Right atrium auricular region (tissue), 2 donors: ENCODE measurements at regions not wholly inside any gene's neighbourhood (a gene's known extent, or its start where the extent isn't known, plus 50 kb on each side); places are given as distances from the start of the nearest gene placed in this dataset.

Source experiments
- DNase-seq: peaks from one replicate; pipeline ENCODE4 v3.0.0-alpha.2; 2019; ENCODE audit warnings: low spot score
- H3K27ac ChIP-seq, 2 donors: fragments of 200-600 bp; sonication (generic); 1 replicate in 1 of 2; 2 replicates in 1 of 2; pipeline ENCODE4 v1.5.1; 2016 to 2019
- H3K27me3 ChIP-seq, 2 donors: fragments of 200-600 bp; sonication (generic); one replicate each; pipeline versions ENCODE4 v1.5.1 to v1.6.0; 2017 to 2019
- H3K36me3 ChIP-seq: fragments of 200-600 bp; sonication (generic); one replicate; pipeline ENCODE4 v1.5.1; 2016
- H3K4me1 ChIP-seq, 2 donors: fragments of 200-600 bp; sonication (generic); one replicate each; pipeline versions ENCODE4 v1.5.1 to v1.6.0; 2017 to 2019
- H3K4me3 ChIP-seq, 2 donors: fragments of 200-600 bp; sonication (generic); 1 replicate in 1 of 2; 2 replicates in 1 of 2; pipeline ENCODE4 v1.5.1; 2017 to 2019; ENCODE audit warnings: mild to moderate bottlenecking in 1 of 2, moderate library complexity in 1 of 2
- H3K9me3 ChIP-seq, 2 donors: fragments of 200-600 bp; sonication (generic); one replicate each; pipeline ENCODE4 v1.5.1; 2019
- CTCF ChIP-seq, 2 donors: fragments of 200-600 bp; sonication (generic); IDR thresholded peaks; one replicate each; pipeline ENCODE4 v1.5.1; 2019; ENCODE audit warnings: antibody characterized with exemption in 2 of 2

- no peak for TF ChIP-seq CTCF (IDR thresholded peaks at IDR 0.05)
- Histone ChIP-seq H3K36me3 (no peaks in the 10 kb centered on the region), H3K27ac (no peak overlapping the region), H3K27me3 (no peaks in the 10 kb centered on the region), H3K4me1 (no peaks in the 10 kb centered on the region), H3K9me3 (peaks cover 0 to 5% of the 10 kb centered on the region in 2 donors), H3K4me3 (no peak overlapping the region)
- no peak for DNase-seq
Measured at GRCh38 chr7:46357851-46358250, 436.8 kb upstream of the IGFBP3 start.

- DNase-seq: no peak
- peaks cover 0 to 5% of the 10 kb centered on the region in 2 donors for H3K9me3 ChIP-seq
- H3K4me3 ChIP-seq: no peak overlapping the region
- TF ChIP-seq CTCF (IDR thresholded peaks at IDR 0.05): no peak
- H3K4me1 ChIP-seq: no peaks in the 10 kb centered on the region
- H3K27ac ChIP-seq: no peak overlapping the region
- H3K36me3 ChIP-seq: no peaks in the 10 kb centered on the region
- no peaks in the 10 kb centered on the region for H3K27me3 ChIP-seq
Measured at GRCh38 chr7:46357290-46357689, 436.2 kb upstream of the IGFBP3 start.

- no peak for TF ChIP-seq CTCF (IDR thresholded peaks at IDR 0.05)
- no peaks in the 10 kb centered on the region for H3K36me3 ChIP-seq
- no peak overlapping the region for H3K4me3 ChIP-seq
- no peak overlapping the region for H3K27ac ChIP-seq
- H3K9me3 ChIP-seq: peaks cover 0 to 5% of the 10 kb centered on the region in 2 donors
- DNase-seq: no peak
- no peaks in the 10 kb centered on the region for H3K4me1 ChIP-seq
- H3K27me3 ChIP-seq: no peaks in the 10 kb centered on the region
Measured at GRCh38 chr7:46356371-46356770, 435.3 kb upstream of the IGFBP3 start.

- TF ChIP-seq CTCF (IDR thresholded peaks at IDR 0.05): no peak
- H3K27me3 ChIP-seq: no peaks in the 10 kb centered on the region
Measured at GRCh38 chr7:46355331-46355730, 434.3 kb upstream of the IGFBP3 start.

GRCh38 chr7:46352004-46352954 is 431.2 kb upstream of the IGFBP3 start:
- no peaks in the 10 kb centered on the region for H3K27me3 ChIP-seq
- H3K4me1 ChIP-seq: no peaks in the 10 kb centered on the region
- no peaks in the 10 kb centered on the region for H3K36me3 ChIP-seq
- no peak overlapping the region for H3K27ac ChIP-seq
- DNase-seq: no peak
- no peak overlapping the region for H3K4me3 ChIP-seq
- peak; percentile 36 to 72 for TF ChIP-seq CTCF (IDR thresholded peaks at IDR 0.05)
- H3K9me3 ChIP-seq: no peaks in the 10 kb centered on the region

More at GRCh38 chr7:46355331-46355730, 434.3 kb upstream of the IGFBP3 start:
- H3K4me3 ChIP-seq: no peak overlapping the region
- H3K27ac ChIP-seq: no peak overlapping the region
- H3K36me3 ChIP-seq: no peaks in the 10 kb centered on the region
- H3K9me3 ChIP-seq: peaks cover 0 to 5% of the 10 kb centered on the region in 2 donors
- no peak for DNase-seq
- H3K4me1 ChIP-seq: no peaks in the 10 kb centered on the region
